ENCODE measurements at regions not wholly inside any gene's neighbourhood (a gene's known extent, or its start where the extent isn't known, plus 50 kb on each side); places are given as distances from the start of the nearest gene placed in this dataset.

- Histone ChIP-seq H3K4me3 (no peak overlapping the region), H3K9me3 (no peaks in the 10 kb centered on the region), H3K4me1 (ENCODE audit: low read depth) (no peaks in the 10 kb centered on the region), H3K36me3 (ENCODE audit: low read depth) (no peaks in the 10 kb centered on the region)
- intact Hi-C loops (cut with DNase I, micrococcal nuclease), result no loop called here
- DNase-seq (no peak), ATAC-seq (no peak)
- TF ChIP-seq, protein P1, sequence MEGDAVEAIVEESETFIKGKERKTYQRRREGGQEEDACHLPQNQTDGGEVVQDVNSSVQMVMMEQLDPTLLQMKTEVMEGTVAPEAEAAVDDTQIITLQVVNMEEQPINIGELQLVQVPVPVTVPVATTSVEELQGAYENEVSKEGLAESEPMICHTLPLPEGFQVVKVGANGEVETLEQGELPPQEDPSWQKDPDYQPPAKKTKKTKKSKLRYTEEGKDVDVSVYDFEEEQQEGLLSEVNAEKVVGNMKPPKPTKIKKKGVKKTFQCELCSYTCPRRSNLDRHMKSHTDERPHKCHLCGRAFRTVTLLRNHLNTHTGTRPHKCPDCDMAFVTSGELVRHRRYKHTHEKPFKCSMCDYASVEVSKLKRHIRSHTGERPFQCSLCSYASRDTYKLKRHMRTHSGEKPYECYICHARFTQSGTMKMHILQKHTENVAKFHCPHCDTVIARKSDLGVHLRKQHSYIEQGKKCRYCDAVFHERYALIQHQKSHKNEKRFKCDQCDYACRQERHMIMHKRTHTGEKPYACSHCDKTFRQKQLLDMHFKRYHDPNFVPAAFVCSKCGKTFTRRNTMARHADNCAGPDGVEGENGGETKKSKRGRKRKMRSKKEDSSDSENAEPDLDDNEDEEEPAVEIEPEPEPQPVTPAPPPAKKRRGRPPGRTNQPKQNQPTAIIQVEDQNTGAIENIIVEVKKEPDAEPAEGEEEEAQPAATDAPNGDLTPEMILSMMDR (IDR thresholded peaks at IDR 0.05), result no peak
Observed at GRCh38 chr5:173709761-173710160, 93.3 kb upstream of the BOD1 start.

DNA sequence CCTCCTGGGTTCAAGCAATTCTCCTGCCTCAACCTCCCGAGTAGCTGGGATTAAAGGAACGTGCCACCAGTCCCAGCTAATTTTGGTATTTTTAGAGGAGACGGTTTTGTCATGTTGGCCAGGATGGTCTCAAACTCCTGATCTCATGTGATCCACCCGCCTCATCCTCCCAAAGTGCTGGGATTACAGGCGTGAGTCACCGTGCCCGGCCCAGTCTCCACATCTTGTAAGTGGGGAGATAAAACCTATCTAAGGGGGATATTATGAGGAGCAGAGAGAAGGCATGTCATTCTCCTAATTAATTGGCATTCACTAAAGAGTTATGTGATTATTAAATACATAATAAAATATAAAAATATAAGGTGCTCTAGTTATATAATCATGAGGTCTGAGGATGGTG is 94.1 kb upstream of the BOD1 start:
- no peak overlapping the region for H3K4me3 ChIP-seq
- intact Hi-C loops (cut with DNase I, micrococcal nuclease), result no loop called here
- TF ChIP-seq, protein P1 (IDR thresholded peaks at IDR 0.05), result no peak

GRCh38 chr5:173711466-173711865 is 95.0 kb upstream of the BOD1 start:
- intact Hi-C loops (cut with DNase I, micrococcal nuclease), result no loop called here
- Histone ChIP-seq H3K4me1 (ENCODE audit: low read depth) (no peaks in the 10 kb centered on the region), H3K4me3 (no peak overlapping the region), H3K36me3 (ENCODE audit: low read depth) (no peaks in the 10 kb centered on the region), H3K9me3 (no peaks in the 10 kb centered on the region)
- ATAC-seq (no peak), DNase-seq (no peak)
- TF ChIP-seq, protein P1 (IDR thresholded peaks at IDR 0.05), result no peak

More for the DNA sequence above, 94.1 kb upstream of the BOD1 start:
- Histone ChIP-seq H3K4me1 (ENCODE audit: low read depth) (no peaks in the 10 kb centered on the region), H3K9me3 (no peaks in the 10 kb centered on the region), H3K36me3 (ENCODE audit: low read depth) (no peaks in the 10 kb centered on the region)
- no peak for DNase-seq
- no peak for ATAC-seq

DNA sequence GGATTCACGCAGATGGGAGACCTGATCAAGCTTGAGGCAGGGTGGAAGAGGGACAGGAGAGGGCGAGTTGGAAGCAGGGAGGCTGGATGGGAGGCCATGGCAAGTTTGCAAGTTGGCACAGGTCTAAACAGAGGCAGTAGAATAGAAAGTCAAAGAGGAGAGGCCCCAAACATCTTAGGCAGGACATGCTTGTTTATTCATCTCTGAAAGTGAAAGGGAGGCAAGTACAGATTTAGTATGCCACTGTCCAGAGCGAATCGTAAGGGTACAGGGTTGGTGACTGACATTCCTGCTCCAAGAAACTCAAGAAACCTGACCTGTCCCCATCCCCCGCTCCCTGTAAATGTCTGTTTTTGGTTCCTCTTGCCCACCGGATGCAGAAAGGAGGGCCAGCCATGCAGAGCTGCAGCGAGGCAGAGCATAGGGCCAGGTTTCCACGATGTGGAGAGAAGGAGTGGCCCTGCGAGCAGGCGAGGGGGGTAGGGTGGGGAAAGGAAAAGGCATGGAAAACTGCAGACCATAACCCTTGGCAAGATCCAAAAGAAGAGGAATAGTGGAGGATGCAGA is 96.2 kb upstream of the BOD1 start:
- H3K4me1 ChIP-seq (ENCODE audit: low read depth), result no peaks in the 10 kb centered on the region
- intact Hi-C loops (cut with DNase I, micrococcal nuclease), result no loop called here
- H3K36me3 ChIP-seq (ENCODE audit: low read depth), result no peaks in the 10 kb centered on the region
- ATAC-seq (no peak), DNase-seq (no peak)
- H3K9me3 ChIP-seq, result no peaks in the 10 kb centered on the region
- TF ChIP-seq, protein P1 (IDR thresholded peaks at IDR 0.05), result no peak
- H3K4me3 ChIP-seq, result no peak overlapping the region

- intact Hi-C loops (cut with DNase I, micrococcal nuclease), result no loop called here
- TF ChIP-seq, protein P1 (IDR thresholded peaks at IDR 0.05), result no peak
- H3K4me3 ChIP-seq, result no peak overlapping the region
- no peaks in the 10 kb centered on the region for H3K4me1 ChIP-seq (ENCODE audit: low read depth)
- H3K9me3 ChIP-seq, result no peaks in the 10 kb centered on the region
- no peak for ATAC-seq
- no peaks in the 10 kb centered on the region for H3K36me3 ChIP-seq (ENCODE audit: low read depth)
- no peak for DNase-seq
Observed at GRCh38 chr5:173714551-173715428, 98.3 kb upstream of the BOD1 start.
